ENCODE measurements at regions not wholly inside any gene's neighbourhood (a gene's known extent, or its start where the extent isn't known, plus 50 kb on each side); places are given as distances from the start of the nearest gene placed in this dataset.
"Not testable (repeated sequence)": the region's sequence is repeated elsewhere in the genome, so short reads cannot be mapped to it uniquely, and the experiment has no call there.

DNA sequence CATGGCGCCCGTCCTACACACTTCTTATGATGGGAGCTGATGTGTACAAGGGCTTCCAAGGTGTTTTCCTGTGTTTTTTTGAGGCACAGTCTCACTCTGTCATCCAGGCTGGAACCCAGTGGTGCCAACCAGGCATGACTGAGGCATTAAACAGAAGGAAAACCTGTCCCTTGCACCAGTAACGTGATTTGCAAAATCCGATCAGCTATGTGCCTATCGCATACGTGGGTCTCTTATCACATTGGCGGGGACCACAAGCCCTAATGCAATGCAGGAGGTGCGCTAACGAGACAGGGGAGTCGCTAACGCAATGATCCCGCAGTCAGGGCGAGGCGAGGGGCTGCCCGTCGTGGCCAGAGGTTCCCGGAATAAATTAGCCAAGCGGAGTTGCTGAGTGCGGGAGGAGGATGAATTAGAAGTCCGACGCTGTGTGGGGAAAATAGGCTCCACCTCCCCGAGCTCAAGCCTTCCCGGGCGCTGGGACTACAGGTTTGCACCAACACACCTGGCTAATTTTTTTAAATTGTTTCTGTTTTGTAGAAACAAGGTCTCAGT is 162.7 kb downstream of the SHOX start:
- DNase-seq (ENCODE audit: low spot score) = no peak

DNA sequence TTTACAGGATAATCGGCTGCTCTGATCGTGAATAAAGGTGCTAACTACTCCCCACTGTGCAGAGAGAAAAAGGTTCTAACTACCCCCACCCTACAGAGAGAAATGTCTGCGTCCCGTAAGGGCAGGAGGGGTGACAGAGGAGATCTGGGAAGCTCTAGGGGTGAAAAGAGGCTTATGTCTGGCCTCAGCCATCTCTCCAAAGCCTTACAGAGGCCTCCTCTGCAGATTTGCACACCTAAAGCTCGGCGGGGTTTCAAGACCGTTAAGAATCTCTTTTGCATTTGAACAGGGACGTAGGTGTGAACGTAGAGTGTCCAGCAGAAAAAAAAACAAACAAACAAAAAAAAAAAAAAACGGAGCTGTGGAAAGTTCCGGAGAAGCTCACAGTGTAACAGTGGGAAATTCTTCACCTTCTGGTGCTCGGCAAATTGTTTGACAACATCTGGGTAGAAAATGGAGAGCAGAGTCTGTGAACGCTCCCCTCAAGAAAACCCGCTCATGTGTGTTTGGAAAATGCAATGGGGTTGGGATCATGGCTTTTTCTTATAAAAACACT is 161.0 kb downstream of the SHOX start:
- DNase-seq (ENCODE audit: low spot score) = no peak

DNA sequence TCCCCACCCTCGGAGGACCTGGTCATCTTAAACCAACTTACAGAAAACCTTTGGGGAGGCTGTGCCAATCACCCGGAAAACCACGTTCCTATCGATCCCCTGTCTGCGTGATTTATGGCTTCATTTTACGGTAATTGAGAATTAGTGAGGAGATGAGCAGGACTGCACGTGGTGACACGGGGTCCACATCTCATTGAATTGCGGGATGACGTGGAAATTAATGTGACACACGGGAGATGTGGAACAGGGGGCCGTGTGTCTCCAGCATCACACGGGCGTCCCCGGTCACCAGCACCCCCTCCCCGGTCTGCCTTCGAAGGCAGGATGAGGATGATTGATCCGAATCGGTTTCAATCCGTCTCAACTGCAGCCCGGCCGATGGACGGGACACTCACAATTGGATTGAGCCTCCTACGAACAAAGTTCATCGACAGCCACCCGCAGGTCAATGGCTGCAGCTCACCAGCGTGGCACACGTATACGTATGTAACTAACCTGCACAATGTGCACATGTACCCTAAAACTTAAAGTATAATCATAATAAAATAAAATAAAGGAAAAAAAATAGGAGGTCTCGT is 160.3 kb downstream of the SHOX start:
- no peak for DNase-seq (ENCODE audit: low spot score)

DNA sequence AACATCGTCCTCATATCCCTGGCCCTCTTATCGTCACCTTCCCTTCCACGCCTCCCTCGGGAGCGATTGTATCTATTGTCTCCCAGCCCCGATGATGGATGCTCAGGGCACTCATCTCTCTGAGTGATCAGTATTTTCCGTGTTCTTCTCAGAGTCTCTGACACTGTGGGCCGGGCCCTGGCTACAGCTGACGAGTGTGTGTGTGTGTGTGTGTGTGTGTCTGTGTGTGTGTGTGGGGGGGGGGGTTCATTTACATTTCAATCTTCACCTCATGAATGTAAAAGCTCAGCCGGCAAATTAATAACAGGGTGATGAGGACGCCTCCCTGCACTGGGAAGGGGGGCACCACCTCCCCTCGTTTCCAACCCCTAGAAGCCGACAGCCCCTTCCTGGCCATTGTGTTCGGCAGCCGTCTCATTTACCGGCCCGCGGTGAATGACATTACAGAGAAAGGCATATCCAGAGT is 159.5 kb downstream of the SHOX start:
- no peak for DNase-seq (ENCODE audit: low spot score)

DNA sequence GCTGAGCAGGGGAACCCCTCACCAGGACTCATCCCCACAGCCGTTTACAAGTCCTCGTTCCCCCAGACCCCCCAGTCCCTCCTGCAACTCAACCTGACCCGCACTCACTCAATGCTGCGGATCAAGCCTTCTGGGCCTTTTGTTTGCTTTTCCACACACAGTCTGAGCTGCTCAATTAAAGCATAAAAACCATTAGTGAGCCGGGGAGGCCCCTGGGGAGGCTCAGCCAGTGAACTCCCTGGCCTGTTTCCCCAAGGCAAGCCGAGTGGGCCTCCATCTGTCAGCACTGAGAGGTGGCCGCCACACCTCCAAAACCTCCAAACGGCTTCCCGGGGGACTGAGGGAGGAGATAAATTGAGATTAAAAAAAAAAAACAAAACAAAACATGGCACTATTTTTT is 158.5 kb downstream of the SHOX start:
- no peak for DNase-seq (ENCODE audit: low spot score)

DNA sequence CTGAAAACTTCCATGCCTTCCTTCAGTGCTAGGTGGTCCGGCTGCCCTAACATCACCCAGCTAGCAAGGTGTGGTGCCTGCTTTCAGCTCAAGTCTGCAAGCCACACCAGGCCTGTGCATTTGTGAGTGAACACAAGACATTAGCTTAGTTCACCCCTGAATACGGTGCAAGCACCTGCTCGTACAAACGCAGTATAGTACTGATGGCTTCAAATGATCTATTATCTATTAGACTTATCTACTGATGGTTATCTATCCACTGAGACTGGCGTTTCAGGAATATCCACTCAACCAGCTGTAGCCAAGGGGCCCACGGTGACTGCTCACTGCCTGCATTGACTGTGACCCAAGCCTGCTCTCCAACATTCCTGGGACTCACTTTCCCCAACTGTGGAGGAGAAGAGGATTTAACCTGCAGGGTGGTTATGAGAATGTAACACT is 155.9 kb downstream of the SHOX start:
- no peak for DNase-seq (ENCODE audit: low spot score)

DNA sequence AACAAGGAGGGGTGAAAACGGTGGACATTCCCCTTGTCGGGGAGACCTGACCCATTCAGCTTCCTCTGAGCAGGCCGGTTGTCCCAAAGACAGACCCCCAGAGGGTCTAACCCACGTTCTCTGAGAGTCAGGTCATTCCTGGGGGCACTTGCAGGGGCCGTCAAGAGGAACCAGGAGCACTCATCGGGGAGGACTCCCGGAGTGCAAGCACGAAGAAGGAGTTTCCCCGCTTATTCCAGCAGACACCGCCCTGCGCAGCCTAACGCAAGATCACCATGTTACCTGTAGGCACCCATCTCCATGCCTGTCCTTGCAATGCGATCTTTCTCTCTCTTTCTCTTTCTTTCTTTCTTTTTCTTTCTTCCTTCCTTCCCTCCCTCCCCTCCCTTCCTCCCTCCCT is 154.2 kb downstream of the SHOX start:
- DNase-seq (ENCODE audit: low spot score) = no peak

DNA sequence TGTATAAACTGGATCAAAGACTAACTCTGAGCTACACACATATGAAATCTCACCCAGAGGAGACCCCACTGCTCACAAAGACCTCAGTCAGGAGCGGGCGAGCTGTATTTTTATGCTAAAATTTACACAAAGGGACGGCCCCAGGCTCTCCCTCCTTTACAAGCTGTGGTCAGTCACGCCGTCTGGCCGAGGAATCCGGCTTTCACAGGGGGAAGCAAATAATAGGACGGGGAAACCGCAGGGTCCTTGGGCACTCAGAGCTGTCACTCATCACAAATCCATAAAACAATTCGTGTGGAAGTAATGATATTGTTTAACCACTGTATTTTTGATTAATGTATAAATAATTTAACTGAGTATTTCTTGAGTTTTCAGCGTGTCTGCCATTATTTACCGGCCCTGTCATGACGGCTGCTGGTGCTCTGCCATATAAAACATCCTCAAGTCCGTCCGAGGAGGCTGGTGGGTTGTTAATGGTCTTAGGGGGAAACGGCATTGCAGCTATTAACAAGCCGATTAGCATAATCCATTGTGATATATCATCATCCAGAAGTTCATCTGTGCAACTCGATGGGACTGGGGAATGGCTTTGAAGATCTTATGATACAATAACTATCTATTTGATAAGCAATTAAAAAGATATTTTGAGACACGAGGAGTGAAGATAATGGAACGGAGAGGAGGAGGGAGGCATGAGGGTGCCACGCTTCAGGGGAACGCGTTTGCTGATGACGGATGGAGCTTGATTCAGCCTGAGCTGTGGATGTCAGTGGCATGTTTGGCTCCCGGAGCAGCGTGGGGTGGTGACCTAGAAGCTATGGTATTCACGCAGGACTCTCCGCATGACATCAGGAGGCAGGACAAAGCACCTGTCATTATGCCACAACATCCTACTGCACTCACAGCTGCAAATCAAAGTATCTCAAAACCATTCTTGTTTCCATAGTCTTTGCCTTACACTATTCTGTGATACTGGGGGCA is 150.9 kb downstream of the SHOX start:
- no peak for DNase-seq (ENCODE audit: low spot score)

DNA sequence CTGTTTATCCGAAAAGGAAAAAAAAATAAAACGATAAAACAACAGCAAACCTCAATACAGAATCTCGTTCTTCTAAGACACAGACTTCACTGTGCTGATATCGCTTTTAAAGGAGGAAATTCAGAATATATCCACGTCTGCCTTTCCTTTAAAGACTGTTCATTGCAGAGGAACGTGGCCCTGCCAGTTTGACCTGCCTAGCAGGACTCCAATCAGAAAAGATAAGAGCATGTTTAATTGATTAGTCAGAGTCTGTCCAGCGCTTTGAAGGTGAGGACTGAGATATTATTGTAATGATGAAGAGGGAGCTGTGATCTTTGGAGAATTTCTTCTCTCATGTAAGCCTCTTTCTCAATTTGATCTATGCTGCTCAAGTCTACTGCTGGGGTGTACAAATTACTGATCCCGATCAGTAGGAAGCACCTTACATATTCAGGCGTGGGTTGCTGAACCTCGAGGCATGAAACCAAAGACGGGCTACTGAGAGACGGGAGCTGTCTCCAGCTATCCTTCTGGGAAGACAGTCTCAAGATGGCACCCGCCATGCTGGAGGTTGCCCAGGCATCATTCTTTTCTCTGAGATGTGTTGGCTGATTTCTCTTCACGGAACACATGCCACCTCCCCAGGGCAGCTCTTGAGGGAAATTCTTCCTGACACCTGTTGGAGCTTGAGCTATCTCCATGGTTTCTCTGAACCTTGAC is 146.1 kb downstream of the SHOX start:
- no peak for DNase-seq (ENCODE audit: low spot score)

DNA sequence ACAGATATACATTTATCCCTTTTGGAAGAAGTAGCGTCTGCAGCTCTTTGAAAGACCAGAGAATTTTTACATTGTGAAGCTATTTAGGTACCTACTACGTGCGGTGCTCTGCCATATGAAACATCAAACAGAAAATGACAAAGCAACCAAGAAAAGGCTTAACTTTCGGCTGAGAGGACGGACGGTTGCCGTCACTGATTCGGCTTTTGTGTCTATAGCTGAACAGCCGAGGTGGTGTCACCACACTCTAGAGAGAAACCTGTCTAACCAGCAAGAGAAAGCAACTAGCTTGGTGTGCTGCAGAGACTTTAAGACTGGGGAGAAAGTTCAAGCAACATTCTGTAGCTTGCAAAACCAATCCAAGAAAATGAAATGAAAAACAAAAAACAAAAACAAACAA is 145.5 kb downstream of the SHOX start:
- no peak for DNase-seq (ENCODE audit: low spot score)

DNA sequence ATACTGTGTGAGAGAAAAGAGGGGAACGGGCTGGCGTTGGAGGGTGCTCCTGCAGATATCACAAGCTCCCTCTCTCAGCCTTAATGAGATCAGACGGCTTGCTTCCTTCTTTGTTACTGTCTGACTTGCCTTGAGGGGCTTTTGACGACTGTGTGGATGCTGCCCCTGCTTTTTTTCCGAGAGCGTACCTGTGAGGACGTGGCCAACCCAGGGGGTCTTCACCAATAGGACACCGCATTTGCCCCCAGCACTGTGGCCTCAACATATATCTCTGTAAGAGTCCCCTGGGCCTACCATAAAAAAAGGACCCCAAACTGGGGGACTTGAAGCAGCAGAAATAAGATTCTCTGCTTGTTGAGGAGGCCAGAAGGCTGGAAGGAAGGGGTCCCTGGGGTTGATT is 143.9 kb downstream of the SHOX start:
- DNase-seq (ENCODE audit: low spot score) = no peak

DNA sequence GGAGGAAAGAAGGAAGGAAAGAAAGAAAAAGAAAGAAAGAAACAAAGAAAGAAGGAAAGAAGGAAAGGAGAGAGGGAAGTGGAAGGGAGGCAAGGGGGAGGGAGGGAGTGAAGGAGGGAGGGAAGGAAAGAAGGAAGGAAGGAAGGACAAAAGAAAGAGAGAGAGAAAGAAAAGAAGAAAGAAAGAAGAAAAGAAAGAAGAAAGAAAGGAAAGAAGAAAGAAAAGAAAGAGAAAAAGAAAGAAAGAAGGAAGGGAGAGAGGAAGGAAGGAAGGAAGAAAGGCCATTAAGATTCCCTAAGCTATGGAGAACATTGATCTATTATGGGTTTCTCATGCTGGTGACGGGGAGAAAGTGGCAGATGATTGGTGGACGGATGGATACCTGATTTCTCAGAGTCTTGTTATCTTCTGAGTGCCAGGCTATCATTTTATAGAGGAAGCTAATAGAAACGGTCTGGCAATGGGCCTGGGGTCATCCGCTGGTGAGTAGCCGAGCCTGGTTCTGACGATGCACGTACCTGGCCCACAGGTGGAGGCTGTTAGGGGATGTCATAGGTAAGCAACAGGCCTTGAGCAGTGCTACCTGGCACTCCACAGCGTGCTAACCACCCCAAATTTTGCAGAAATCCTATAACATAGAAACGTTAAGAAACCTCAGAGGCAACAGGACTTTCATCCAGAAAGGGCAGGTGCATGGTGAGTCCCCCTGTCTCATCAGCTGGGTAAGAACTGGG is 142.9 kb downstream of the SHOX start:
- DNase-seq (ENCODE audit: low spot score) = no peak

DNA sequence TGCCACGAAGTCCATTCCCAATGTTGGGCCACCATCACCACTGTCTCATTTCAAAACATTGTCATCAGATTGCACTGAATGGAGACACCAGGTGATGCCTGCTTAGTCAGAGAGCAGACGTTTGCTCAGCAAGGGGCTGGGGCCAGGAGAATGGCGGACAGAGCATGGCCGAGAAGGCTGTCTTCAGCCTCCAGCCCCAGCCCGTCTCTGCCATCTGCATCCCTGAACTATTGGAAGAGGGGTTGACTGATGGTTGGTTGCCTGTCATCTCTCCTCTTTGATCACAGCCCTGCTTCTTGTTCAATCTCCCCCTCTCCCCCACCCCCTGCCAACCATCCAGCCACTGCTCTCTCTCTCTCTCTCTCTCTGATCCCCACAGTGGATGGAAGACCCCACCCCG is 140.9 kb downstream of the SHOX start:
- no peak for DNase-seq (ENCODE audit: low spot score)

DNA sequence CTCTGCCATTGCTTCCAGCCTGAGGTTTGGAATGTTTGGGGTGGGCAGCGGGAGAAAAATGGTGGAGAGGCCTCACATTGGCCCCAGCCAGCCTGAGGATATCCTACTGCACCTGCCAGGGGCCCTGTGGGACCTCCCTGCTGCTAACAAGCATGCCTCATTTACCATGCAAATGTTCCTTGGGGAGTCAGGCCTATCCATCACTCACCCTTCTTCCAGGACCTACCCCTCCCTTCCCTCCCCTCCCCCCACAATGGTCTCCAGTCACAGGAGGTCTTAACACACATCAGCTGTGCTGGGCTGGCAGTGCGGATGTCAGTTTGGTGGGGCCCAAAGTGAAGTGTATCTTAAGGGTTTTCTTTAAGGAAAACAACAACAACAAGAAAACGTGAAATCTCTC is 139.2 kb downstream of the SHOX start:
- no peak for DNase-seq (ENCODE audit: low spot score)

DNA sequence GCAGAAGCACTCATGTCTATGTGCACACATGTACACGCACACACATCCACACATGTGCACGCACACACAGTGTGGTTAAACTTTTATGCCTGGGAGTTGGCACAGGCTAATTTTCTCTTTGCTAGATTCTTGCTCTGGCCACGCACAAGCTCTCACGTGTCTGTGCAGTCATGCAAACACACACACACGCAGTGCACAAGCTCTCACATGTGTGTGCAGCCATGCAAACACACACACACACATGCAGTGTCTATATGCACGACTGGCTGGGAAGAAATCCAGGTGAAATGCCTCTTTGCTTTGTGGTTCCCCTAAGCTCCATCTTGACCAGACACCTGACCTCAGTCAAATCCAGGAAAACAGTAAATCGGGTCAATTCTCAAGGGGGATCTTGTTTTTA is 138.0 kb downstream of the SHOX start:
- DNase-seq (ENCODE audit: low spot score) = no peak

DNA sequence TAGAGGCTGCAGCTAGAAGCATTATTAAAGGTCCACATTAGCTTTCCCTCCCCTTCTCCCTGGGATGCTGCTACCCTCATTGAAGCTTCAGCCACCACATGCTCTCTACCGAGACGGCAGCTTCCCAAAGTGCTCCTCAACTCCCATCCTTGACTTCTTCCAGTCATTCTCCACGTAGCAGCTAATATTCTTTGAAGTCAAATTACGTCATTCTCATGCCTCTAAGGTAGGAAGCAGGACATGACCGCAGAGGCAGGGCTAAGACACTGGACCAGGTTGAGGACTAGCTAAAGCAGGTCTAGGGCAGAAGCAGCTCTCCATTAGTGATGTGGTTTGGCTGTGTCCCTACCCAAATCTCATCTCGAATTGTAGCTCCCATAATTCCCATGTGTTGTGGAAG is 128.3 kb downstream of the SHOX start:
- no peak for DNase-seq (ENCODE audit: low spot score)

DNA sequence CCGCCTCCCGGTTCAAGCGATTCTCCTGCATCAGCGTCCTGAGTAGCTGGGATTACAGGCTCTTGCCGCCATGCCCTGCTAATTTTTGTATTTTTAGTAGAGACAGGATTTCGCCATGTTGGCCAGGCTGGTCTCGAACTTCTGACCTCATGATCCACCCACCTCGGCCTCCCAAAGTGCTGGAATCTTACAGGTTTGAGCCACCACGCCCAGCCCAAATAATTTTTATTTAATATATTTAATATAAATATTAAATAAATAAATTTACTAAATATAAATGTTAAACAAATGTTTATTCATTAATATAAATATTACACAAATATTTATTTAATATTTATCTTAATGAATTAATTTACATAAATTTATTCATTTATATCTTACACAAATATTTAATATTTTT is 120.2 kb downstream of the SHOX start:
- no peak for DNase-seq (ENCODE audit: low spot score)

DNA sequence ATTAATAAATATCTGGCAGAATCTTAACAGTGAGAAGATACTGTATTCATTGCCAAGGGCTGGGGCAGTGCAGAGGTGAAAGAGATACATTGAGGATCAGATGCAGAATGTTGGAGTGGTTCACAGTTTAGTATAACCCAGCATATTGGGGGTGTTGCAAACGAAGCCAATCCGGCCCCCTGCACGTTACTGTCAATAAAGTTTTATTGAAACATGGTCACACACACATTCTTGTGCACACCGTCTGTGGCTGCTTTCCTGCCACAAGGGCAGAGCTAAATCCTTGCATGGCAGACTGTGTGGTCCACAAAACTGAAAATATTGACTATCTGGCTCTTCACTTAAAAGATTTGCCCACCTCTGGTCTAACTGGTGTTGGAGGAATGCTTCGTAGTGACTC is 119.7 kb downstream of the SHOX start:
- DNase-seq (ENCODE audit: low spot score) = no peak

DNA sequence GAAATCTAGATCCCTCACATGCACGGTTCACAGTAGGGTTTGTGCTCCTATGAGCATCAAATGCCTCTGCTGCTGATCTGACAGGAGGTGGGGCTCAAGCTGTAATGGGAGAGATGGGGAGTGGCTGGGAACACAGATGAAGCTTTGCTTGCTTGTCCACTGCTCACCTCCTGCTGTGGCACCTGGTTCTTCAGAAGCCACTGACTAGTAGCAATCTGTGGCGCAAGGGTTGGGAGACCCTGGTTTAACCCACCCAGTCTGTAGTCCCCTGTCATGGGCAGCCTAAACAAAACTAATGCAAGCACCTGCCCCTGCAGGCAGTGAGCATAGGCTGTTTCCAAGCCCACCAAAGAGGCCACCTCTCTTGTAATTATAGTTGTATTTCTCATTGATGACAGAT is 116.6 kb downstream of the SHOX start:
- DNase-seq (ENCODE audit: low spot score) = no peak

DNA sequence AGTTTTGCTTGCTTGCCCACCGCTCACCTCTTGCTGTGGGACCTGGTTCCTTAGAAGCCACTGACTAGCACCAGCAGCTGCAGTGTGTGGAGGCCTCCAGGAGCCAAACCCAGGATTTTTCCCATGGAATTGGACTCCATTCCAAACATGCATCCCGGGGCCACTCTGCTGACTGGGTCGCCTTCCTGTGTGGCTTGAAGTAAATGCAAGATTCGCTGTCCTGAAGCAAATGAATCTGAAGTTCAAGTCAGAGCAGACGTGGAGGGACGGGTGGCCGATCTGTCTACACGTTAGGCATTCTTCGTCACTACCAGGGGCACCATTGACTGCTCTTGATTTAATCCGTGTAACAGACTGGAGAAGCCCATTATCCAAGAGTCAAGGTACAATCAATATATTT is 109.0 kb downstream of the SHOX start:
- no peak for DNase-seq (ENCODE audit: low spot score)

DNA sequence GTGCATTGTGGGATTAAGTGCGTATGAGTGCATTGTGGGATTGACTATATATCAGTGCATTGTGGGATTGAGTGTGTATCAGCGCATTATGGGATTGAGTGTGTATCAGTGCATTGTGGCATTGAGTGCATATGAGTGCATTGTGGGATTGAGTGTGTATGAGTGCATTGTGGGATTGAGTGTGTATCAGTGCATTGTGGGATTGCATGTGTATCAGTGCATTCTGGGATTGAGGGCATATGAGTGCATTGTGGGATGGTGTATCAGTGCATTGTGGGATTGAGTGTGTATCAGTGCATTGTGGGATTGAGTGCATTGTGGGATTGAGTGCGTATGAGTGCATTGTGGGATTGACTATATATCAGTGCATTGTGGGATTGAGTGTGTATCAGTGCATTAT is 106.4 kb downstream of the SHOX start:
- not testable (repeated sequence) for DNase-seq (ENCODE audit: low spot score)

DNA sequence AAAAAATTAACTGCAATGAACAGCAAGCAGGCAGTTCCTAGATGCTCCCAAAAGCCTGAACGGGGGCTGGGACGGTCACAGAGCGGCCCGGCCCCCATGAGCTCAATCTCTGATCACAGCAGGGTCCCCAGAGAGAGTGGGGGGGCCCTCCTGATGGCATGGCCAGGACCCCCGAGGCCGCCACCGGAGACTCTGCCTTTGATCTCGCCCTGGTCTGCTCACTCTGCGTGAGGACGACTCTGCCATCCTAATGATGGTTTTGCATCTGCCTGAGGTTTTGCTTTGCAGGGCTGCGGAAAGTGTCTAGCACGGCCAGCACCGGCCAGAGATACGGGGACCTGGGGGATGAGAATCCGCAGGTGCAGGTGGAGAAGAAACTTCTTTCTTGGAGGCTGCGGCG is 103.8 kb downstream of the SHOX start:
- no peak for DNase-seq (ENCODE audit: low spot score)

Data from activated CD4-positive, alpha-beta T cell treated with anti-CD3 and anti-CD28 coated beads, Interleukin-2, Interleukin-4, amounts not matched to agents 100 ng/mL and 50 ng/mL, durations not matched to agents 16 hours and 8 hours (primary cell).